HS-27A (cell line): ENCODE measurements at regions not wholly inside any gene's neighbourhood (a gene's known extent, or its start where the extent isn't known, plus 50 kb on each side); places are given as distances from the start of the nearest gene placed in this dataset.

ENCODE experiments used
- DNase-seq: peaks from one replicate; pipeline ENCODE4 v3.0.0-alpha.2; 2012; ENCODE audit warnings: low read depth, missing footprints

DNA sequence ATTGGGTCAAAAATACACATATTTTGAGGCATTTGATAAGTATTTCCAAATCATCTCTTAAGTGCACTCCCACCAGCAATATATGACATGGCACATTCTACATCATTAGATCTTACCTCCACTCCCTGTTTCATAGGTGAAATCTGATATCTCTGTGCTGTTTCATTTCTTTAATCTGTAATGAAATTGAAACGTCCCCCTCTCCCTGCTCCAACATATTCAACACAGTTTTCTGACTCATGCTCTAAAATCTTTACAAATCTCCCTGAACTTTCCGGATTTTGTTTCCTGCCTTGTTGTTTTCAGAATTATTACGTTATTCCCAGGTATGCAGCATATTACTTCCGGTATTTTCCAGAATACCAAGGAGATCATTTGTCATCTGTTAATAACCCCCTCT, 66.1 kb upstream of the AKT3 start:
- no peak for DNase-seq

DNA sequence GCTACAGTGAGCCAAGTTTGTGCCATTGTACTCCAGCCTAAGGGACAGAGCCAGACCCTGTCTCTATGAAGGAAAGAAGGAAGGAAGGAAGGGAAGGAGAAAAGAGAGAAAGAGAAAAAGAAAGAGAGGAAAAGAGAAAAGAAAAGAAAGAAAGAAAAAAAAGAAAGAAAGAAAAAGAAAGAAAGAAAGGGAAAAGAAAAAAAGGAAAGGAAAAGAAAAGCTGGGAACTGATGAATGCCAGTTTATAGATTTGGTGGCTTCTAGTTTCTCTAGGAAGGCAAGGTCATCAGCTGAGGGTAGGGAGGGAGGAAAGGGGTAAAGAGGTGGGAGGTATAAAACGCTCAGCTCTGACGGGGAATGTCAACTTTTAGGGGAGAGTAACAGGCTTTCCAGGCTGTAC, 62.3 kb upstream of the AKT3 start:
- DNase-seq, result no peak

DNA sequence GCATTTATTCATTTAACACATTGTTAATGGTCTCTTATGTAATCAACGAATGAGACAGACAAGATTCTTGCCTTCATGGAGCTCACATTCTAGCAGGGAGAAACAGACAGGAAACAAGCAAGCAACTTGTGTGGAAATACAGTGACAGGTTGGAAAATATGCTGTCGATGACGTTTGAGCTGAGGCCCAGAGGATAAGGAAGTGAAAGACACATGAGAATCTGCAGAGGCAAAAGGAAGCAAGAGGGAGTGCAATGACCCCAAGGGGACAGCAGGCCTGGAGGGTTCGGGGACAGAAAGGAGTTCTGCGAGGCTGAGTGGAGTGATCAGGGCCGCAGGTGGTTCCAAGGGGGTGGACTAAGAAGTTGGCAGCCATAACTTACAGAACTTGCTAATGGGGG, 60.6 kb upstream of the AKT3 start:
- DNase-seq, result no peak

DNA sequence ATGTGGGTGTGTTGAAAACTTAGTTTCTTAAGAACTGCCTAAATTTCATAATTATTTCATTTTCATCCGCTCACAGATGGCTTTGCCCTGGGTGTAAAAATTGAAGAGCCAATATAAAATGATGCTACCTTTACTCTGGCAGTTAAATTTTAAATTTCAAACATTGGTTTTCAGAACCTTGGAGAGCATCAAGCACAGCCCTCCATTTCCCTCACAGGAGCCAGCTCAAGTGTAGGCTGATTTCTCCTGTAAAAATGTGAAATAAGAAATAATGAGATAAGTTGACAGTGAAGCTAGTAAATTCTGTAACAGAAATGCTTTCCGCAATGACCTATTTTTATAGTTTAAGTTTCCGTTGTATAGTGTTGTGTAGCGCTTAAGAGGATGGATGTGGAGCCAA, 53.9 kb upstream of the AKT3 start:
- DNase-seq, result no peak

DNA sequence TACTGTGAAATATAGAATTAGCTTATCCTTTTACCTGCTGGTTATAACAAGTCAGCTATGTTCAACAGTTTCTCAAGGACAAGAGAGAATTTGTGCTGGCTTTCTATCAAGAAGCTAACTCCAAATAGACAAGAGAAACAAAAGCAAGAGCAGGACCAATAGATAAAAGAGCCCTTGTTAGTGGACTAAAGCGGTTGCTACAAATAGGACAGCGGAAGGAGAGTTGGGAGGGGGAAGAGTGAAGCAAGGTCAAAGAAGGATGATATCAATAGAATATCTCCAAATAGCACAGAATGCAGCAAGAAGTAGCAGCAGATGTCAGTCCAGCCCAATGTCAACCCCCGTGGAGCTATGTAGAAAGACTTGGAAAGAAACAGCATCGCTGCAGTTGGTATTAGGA, 53.0 kb upstream of the AKT3 start:
- DNase-seq, result no peak

DNA sequence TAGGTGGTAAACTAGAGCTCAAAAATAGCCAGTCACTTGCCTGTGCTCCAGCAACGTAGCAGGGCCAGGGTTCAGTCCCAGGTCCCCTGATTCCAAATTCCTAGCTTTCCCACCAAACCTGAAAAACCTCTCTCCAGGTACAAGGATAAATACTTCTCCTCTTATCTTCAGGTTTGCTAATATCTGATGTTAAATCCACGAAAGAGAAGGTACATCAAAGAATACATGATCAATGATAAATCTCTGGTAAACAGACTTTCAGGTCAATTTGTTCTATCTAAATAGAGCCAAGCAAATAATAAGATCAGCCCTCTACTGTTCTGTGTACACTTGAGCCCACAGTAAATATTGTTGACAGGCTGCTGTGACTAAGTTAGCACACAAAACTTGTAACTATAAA, 52.1 kb upstream of the AKT3 start:
- DNase-seq, result no peak
